ENCODE measurements at regions not wholly inside any gene's neighbourhood (a gene's known extent, or its start where the extent isn't known, plus 50 kb on each side); places are given as distances from the start of the nearest gene placed in this dataset.

DNA sequence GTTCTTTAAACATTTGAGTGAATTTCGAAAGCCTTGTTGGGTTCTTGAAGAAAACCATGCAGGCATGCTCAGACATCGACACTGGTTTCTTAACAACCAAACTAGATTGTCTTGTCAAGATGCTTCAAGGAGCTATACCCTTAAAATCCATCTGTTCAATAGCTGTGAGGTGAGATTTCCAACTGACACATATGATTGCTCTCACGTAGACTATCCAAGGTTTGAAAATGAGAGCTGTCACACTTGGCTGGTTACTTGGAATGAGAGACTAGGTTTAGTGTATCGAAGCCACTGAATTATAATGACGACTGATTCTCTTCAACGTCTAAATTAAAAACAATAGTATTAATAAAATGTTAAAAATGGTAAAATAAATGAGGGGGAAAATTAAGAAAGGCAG lies 2725.5 kb downstream of the ARAP2 start:
- DNase-seq (ENCODE audit: insufficient read length) = no peak
- FAIRE-seq = no peak

GRCh38 chr4:33532821-33533220 lies 2711.5 kb downstream of the ARAP2 start:
- DNase-seq (ENCODE audit: insufficient read length) = no peak
- TF ChIP-seq POLR2AphosphoS5 (IDR thresholded peaks at IDR 0.05; ENCODE audit: low read depth, low read length) (no peak), POLR2A (IDR thresholded peaks at IDR 0.05; ENCODE audit: low read depth, low read length) (no peak), TAF1 (IDR thresholded peaks at IDR 0.05; ENCODE audit: borderline replicate concordance, low read depth, low read length) (no peak)

More for the DNA sequence above, 2725.5 kb downstream of the ARAP2 start:
- no peak for TF ChIP-seq POLR2AphosphoS5 (IDR thresholded peaks at IDR 0.05; ENCODE audit: low read depth, low read length)
- TF ChIP-seq POLR2A (IDR thresholded peaks at IDR 0.05; ENCODE audit: low read depth, low read length) = no peak
- no peak for TF ChIP-seq TAF1 (IDR thresholded peaks at IDR 0.05; ENCODE audit: borderline replicate concordance, low read depth, low read length)

DNA sequence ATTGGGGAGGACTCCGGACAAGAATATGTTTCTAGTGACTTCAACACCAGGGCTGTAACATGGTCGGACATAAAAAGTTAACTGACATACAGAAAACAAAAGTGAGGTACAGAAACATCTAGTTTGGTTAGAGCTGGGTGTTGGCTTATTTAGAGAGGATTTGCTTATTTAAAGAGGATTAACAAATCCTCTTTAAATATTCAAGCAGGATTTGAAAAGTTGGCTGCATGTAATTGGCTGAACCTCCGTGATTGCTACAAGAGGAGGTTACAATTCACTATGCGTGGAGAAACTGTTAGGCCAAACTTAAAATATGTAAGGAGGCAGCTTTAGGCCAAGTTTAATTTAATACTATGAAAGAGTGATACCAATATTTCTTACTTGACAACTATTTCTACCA lies 2707.4 kb downstream of the ARAP2 start:
- DNase-seq (ENCODE audit: insufficient read length) (no peak), FAIRE-seq (no peak)
- TF ChIP-seq POLR2AphosphoS5 (IDR thresholded peaks at IDR 0.05; ENCODE audit: low read depth, low read length) (no peak), TAF1 (IDR thresholded peaks at IDR 0.05; ENCODE audit: borderline replicate concordance, low read depth, low read length) (no peak), POLR2A (IDR thresholded peaks at IDR 0.05; ENCODE audit: low read depth, low read length) (no peak)

More at GRCh38 chr4:33532821-33533220, 2711.5 kb downstream of the ARAP2 start:
- FAIRE-seq = no peak

GRCh38 chr4:33537527-33537926 lies 2706.8 kb downstream of the ARAP2 start:
- FAIRE-seq (no peak), DNase-seq (ENCODE audit: insufficient read length) (no peak)

GRCh38 chr4:33543941-33544450 lies 2700.3 kb downstream of the ARAP2 start:
- FAIRE-seq (no peak), DNase-seq (ENCODE audit: insufficient read length) (no peak)
- TF ChIP-seq POLR2AphosphoS5 (IDR thresholded peaks at IDR 0.05; ENCODE audit: low read depth, low read length) = no peak
- TF ChIP-seq POLR2A (IDR thresholded peaks at IDR 0.05; ENCODE audit: low read depth, low read length) = no peak

More at GRCh38 chr4:33537527-33537926, 2706.8 kb downstream of the ARAP2 start:
- TF ChIP-seq POLR2AphosphoS5 (IDR thresholded peaks at IDR 0.05; ENCODE audit: low read depth, low read length) (no peak), POLR2A (IDR thresholded peaks at IDR 0.05; ENCODE audit: low read depth, low read length) (no peak), TAF1 (IDR thresholded peaks at IDR 0.05; ENCODE audit: borderline replicate concordance, low read depth, low read length) (no peak)

DNA sequence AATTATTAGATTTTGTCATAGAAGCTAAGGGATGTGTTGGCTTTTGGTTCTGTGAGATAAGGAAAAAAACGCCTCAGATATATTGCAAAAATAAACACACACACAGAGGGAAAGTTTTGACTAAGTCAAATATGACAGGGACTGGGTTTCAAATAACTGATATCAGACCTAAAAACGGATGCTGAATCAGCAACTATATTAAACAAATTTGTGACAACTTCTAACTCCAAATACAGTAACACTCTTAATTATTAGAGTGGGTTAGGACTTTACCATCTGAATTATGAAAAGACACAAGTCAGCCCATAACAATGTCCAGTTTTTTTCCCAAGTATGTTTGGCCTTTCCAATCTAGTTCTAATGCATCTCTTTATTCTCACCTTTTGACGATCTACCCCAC lies 2693.1 kb downstream of the ARAP2 start:
- no peak for TF ChIP-seq TAF1 (IDR thresholded peaks at IDR 0.05; ENCODE audit: borderline replicate concordance, low read depth, low read length)
- no peak for TF ChIP-seq POLR2A (IDR thresholded peaks at IDR 0.05; ENCODE audit: low read depth, low read length)
- TF ChIP-seq POLR2AphosphoS5 (IDR thresholded peaks at IDR 0.05; ENCODE audit: low read depth, low read length) = no peak
- FAIRE-seq (no peak), DNase-seq (ENCODE audit: insufficient read length) (no peak)

- no peak for TF ChIP-seq TAF1 (IDR thresholded peaks at IDR 0.05; ENCODE audit: borderline replicate concordance, low read depth, low read length)
- no peak for TF ChIP-seq POLR2AphosphoS5 (IDR thresholded peaks at IDR 0.05; ENCODE audit: low read depth, low read length)
- no peak for TF ChIP-seq POLR2A (IDR thresholded peaks at IDR 0.05; ENCODE audit: low read depth, low read length)
- DNase-seq (ENCODE audit: insufficient read length) (no peak), FAIRE-seq (no peak)
Observed at GRCh38 chr4:33561259-33561658, 2683.1 kb downstream of the ARAP2 start.

GRCh38 chr4:33566649-33567048 lies 2677.7 kb downstream of the ARAP2 start:
- DNase-seq (ENCODE audit: insufficient read length) = no peak
- TF ChIP-seq TAF1 (IDR thresholded peaks at IDR 0.05; ENCODE audit: borderline replicate concordance, low read depth, low read length) (no peak), POLR2AphosphoS5 (IDR thresholded peaks at IDR 0.05; ENCODE audit: low read depth, low read length) (no peak), POLR2A (IDR thresholded peaks at IDR 0.05; ENCODE audit: low read depth, low read length) (no peak)
- no peak for FAIRE-seq

GRCh38 chr4:33577791-33578190 lies 2666.5 kb downstream of the ARAP2 start:
- FAIRE-seq (no peak), DNase-seq (ENCODE audit: insufficient read length) (no peak)
- TF ChIP-seq POLR2AphosphoS5 (IDR thresholded peaks at IDR 0.05; ENCODE audit: low read depth, low read length) (no peak), TAF1 (IDR thresholded peaks at IDR 0.05; ENCODE audit: borderline replicate concordance, low read depth, low read length) (no peak), POLR2A (IDR thresholded peaks at IDR 0.05; ENCODE audit: low read depth, low read length) (no peak)

GRCh38 chr4:33579951-33580350 lies 2664.4 kb downstream of the ARAP2 start:
- TF ChIP-seq TAF1 (IDR thresholded peaks at IDR 0.05; ENCODE audit: borderline replicate concordance, low read depth, low read length) (no peak), POLR2A (IDR thresholded peaks at IDR 0.05; ENCODE audit: low read depth, low read length) (no peak), POLR2AphosphoS5 (IDR thresholded peaks at IDR 0.05; ENCODE audit: low read depth, low read length) (no peak)
- DNase-seq (ENCODE audit: insufficient read length) (no peak), FAIRE-seq (no peak)

- no peak for TF ChIP-seq TAF1 (IDR thresholded peaks at IDR 0.05; ENCODE audit: borderline replicate concordance, low read depth, low read length)
- TF ChIP-seq POLR2A (IDR thresholded peaks at IDR 0.05; ENCODE audit: low read depth, low read length) = no peak
- no peak for TF ChIP-seq POLR2AphosphoS5 (IDR thresholded peaks at IDR 0.05; ENCODE audit: low read depth, low read length)
- DNase-seq (ENCODE audit: insufficient read length) (no peak), FAIRE-seq (no peak)
Observed at GRCh38 chr4:33592701-33593100, 2651.6 kb downstream of the ARAP2 start.

- TF ChIP-seq TAF1 (IDR thresholded peaks at IDR 0.05; ENCODE audit: borderline replicate concordance, low read depth, low read length) = no peak
- TF ChIP-seq POLR2AphosphoS5 (IDR thresholded peaks at IDR 0.05; ENCODE audit: low read depth, low read length) = no peak
- TF ChIP-seq POLR2A (IDR thresholded peaks at IDR 0.05; ENCODE audit: low read depth, low read length) = no peak
Observed at GRCh38 chr4:33606951-33607350, 2637.4 kb downstream of the ARAP2 start.

More at GRCh38 chr4:33606951-33607350, 2637.4 kb downstream of the ARAP2 start:
- FAIRE-seq (no peak), DNase-seq (ENCODE audit: insufficient read length) (no peak)
